ENCODE measurements at regions not wholly inside any gene's neighbourhood (a gene's known extent, or its start where the extent isn't known, plus 50 kb on each side); places are given as distances from the start of the nearest gene placed in this dataset.

DNA sequence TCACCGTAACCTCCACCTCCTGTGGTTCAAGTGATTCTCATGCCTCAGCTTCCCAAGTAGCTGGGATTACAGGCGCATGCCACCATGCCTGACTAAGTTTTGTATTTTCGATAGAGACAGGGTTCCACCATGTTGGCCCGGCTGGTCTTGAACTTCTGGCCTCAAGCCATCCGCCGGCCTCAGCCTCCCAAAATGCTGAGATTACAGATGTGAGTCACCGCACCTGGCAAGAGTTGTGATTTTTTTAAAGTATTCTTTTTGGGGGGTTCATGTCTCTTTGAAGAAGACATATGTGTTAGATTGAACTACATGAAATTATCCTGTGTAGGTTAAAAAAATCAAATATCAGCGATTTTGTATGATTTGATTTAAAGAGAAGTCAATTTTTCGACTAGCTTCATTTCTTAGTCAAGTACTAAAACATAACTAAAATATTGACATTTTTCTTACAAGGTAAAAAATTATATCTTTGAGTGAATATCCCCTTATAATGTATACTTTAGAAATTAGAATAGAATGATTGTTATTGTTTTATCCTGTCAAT lies 60.3 kb upstream of the ANTXR2 start:
- TF ChIP-seq, protein P1, sequence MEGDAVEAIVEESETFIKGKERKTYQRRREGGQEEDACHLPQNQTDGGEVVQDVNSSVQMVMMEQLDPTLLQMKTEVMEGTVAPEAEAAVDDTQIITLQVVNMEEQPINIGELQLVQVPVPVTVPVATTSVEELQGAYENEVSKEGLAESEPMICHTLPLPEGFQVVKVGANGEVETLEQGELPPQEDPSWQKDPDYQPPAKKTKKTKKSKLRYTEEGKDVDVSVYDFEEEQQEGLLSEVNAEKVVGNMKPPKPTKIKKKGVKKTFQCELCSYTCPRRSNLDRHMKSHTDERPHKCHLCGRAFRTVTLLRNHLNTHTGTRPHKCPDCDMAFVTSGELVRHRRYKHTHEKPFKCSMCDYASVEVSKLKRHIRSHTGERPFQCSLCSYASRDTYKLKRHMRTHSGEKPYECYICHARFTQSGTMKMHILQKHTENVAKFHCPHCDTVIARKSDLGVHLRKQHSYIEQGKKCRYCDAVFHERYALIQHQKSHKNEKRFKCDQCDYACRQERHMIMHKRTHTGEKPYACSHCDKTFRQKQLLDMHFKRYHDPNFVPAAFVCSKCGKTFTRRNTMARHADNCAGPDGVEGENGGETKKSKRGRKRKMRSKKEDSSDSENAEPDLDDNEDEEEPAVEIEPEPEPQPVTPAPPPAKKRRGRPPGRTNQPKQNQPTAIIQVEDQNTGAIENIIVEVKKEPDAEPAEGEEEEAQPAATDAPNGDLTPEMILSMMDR (IDR thresholded peaks at IDR 0.05; ENCODE audit: control insufficient read depth, extremely low read depth, insufficient read depth) = no peak
- H3K4me3 ChIP-seq (ENCODE audit: low read depth, low read length) = no peak overlapping the region
- DNase-seq (ENCODE audit: low read depth) = no peak

DNA sequence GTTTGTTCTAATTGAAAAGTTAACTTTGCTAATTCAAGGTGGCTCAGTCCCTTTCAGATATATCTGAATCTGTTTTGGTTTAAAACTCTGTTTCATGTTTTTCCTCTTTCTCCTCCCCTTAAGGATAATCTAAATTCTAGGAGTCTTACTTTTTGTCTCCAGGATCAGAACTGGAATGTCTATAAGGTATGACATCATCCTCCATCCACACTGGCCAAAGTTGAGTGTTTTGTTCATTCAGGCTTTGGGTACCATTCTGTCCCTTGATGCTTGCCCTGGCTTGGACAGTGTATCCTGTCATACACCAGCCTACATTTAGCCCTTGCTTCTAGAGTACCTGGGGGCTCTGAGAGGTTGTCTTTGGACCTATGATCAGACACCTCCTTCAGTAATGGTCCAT lies 56.8 kb upstream of the ANTXR2 start:
- TF ChIP-seq, protein P1 (IDR thresholded peaks at IDR 0.05; ENCODE audit: control insufficient read depth, extremely low read depth, insufficient read depth) = no peak
- no peak for DNase-seq (ENCODE audit: low read depth)
- H3K4me3 ChIP-seq (ENCODE audit: low read depth, low read length) = no peak overlapping the region

DNA sequence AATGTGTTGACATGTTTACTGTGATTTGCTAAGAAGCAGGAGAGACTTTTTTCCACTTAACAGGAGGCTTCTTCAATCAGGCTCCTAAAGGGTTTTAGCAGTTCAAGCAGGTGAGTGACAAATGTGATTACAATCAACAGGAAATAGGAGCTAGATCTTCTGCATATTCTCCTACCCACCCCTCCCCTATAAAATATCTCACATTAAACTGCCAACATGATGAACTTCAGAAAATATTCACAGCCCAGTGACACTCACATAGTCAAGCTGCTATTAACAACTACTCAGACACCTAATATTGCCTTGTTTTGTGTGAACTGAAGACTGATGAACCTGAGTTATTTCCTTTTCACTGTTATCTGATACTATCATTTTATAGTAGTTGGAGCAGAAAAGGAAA lies 55.9 kb upstream of the ANTXR2 start:
- no peak for DNase-seq (ENCODE audit: low read depth)

DNA sequence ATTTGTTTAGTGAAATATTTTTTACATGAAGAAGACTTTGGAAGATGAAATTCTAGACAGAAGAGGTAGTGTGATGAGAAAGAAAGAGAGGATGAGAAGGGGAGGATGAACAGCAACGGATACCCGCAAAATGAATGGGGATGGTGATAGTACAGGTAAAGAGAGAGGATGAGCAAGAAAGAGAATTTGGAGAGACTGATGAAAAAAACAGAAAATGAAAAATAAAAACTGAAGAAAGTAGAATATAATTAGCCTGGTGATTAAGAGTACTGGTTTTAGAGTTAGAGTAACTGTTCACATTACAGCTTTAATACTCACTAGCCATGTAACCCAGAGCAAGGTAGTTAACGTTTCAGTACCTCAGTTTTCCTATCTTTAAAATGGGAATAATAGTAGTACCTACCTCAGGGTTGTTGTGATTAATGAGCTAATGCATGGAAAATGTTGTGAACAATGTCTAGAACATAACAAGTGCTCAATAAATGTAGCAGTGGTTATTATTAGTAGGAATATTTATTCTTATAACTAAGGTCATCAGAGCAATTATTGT lies 54.9 kb upstream of the ANTXR2 start:
- TF ChIP-seq, protein P1 (IDR thresholded peaks at IDR 0.05; ENCODE audit: control insufficient read depth, extremely low read depth, insufficient read depth) = no peak
- DNase-seq (ENCODE audit: low read depth) = no peak
- H3K4me3 ChIP-seq (ENCODE audit: low read depth, low read length) = no peak overlapping the region

More for the DNA sequence above, 55.9 kb upstream of the ANTXR2 start:
- no peak overlapping the region for H3K4me3 ChIP-seq (ENCODE audit: low read depth, low read length)
- TF ChIP-seq, protein P1 (IDR thresholded peaks at IDR 0.05; ENCODE audit: control insufficient read depth, extremely low read depth, insufficient read depth) = no peak

DNA sequence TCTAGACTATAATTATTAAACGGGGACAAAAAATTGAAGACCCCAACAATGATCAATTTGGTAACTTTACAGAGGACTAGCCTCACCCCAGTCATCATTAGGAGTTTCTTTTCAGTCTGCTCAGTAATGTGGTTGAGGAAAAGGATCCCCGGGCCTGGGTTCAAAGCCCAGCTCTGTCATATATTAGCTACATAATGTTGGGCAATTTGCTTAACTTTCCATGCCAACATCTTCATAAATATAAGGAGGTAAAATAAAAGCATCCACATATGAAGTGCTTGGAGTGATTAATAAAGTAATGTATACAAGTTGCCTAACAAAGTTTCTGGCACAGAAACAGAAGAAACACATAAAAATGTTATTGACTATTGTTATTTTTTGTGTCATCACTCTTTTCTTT lies 53.4 kb upstream of the ANTXR2 start:
- H3K4me3 ChIP-seq (ENCODE audit: low read depth, low read length) = no peak overlapping the region
- TF ChIP-seq, protein P1 (IDR thresholded peaks at IDR 0.05; ENCODE audit: control insufficient read depth, extremely low read depth, insufficient read depth) = no peak
- no peak for DNase-seq (ENCODE audit: low read depth)

DNA sequence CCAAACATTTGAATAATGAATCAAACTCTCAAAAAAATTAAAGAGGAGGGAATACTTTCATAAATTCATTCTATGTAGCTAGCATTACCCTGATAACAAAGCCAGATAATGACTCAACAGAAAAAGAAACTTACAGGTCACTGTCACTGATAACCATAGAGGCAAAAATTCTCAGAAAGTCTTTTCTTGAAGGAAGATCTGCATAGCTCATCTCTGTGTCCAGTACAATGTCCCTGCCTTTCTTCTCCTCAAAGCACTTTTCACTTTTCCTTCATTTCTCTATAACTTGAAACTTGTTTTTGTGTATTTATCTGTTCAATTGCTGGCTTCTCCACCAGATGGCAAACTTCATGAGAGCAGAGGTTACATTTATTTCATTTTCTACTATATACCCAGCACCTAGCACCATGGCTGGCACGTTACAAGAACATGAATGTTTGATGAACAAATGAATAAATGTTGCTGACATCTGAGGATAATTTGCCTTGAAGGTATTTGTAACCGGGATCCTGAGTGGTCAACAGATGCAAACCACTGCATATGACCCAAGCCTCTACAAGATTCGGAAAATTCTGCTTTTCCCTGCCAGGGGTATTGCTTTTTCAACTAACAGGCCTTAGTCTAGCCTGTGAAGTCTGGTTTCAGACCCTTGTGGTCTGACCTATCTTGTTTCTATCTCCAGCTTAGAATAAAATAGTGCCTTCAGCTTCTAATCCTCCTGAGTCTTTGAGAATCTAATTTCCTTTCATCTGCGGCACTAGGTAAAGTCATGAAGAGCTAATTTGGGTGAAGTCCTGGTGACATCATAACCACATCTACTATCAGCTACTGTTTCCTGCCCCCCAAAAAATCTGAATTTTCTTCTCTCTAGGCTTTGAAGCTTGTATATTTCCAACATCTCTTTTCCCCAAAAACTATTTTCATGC lies 52.5 kb upstream of the ANTXR2 start:
- H3K4me3 ChIP-seq (ENCODE audit: low read depth, low read length) = no peak overlapping the region
- no peak for DNase-seq (ENCODE audit: low read depth)

More for the DNA sequence above, 52.5 kb upstream of the ANTXR2 start:
- TF ChIP-seq, protein P1 (IDR thresholded peaks at IDR 0.05; ENCODE audit: control insufficient read depth, extremely low read depth, insufficient read depth) = peak; percentile 68
